A549 (cell line): ENCODE measurements at regions not wholly inside any gene's neighbourhood (a gene's known extent, or its start where the extent isn't known, plus 50 kb on each side); places are given as distances from the start of the nearest gene placed in this dataset.

ENCODE experiments used
- ATAC-seq, 2 experiments: fragments of 200-7000 bp in 1 of 2; fragments of >200 bp in 1 of 2; cut with Nextera tagmentation in 1 of 2; cut with Tn5 transposase in 1 of 2; 3 replicates each; pipeline versions ENCODE4 v1.8.0 to v1.9.1; 2018 to 2020; ENCODE audit warnings: mild to moderate bottlenecking in 1 of 2, moderate library complexity in 1 of 2
- CTCF ChIA-PET: fragments of 300-600 bp; sonication (Branson Sonifier 250); formaldehyde crosslinking; extraction: SDS; loops from one replicate; lab custom pipeline; 2021; ENCODE audit warnings: antibody characterized with exemption, inconsistent platforms; lab: Yijun Ruan, JAX
- POLR2A ChIA-PET: fragments of 350-600 bp; formaldehyde crosslinking; extraction: SDS; loops from one replicate; lab custom pipeline; 2021; ENCODE audit warnings: antibody characterized with exemption, inconsistent platforms; lab: Yijun Ruan, JAX
- DNase-seq, 2 experiments: peaks; one replicate each; pipeline versions ENCODE4 v3.0.0 to v3.0.0-alpha.2; 2011 to 2016; ENCODE audit warnings: low read depth in 1 of 2, low spot score in 1 of 2
- FAIRE-seq: peaks from 2 replicates; lab custom pipeline; 2011; peaks lifted over from hg19 to GRCh38; lab: Jason Lieb, UNC
- H3K27ac ChIP-seq, 2 experiments: fragments of >200 bp; sonication (Bioruptor Twin); formaldehyde crosslinking; 3 replicates each; pipeline ENCODE4 v1.5.1; 2016 to 2017
- H3K4me1 ChIP-seq: fragments of >200 bp; sonication (Bioruptor Twin); formaldehyde crosslinking; 3 replicates; pipeline ENCODE4 v1.6.1; 2016
- H3K4me2 ChIP-seq: fragments of >200 bp; sonication (Bioruptor Twin); formaldehyde crosslinking; 3 replicates; pipeline ENCODE4 v1.6.1; 2016
- H3K4me3 ChIP-seq: fragments of >200 bp; sonication (Bioruptor Twin); formaldehyde crosslinking; 3 replicates; pipeline ENCODE4 v1.5.1; 2016
- H3K9me3 ChIP-seq: fragments of >200 bp; sonication (Bioruptor Twin); formaldehyde crosslinking; 3 replicates; pipeline ENCODE4 v1.6.1; 2016
- BHLHE40 ChIP-seq: IDR thresholded peaks from 2 replicates; pipeline ENCODE4 v1.6.1; 2012; ENCODE audit warnings: low read depth, low read length, inconsistent platforms
- CEBPB ChIP-seq, 2 experiments: fragments of >200 bp in 1 of 2; sonication (Bioruptor Twin) in 1 of 2; formaldehyde crosslinking in 1 of 2; IDR thresholded peaks; 2 replicates each; pipeline ENCODE4 v1.6.1; 2012 to 2016
- EP300 ChIP-seq, 2 experiments: fragments of >200 bp; sonication (Bioruptor Twin); formaldehyde crosslinking; IDR thresholded peaks; 2 replicates in 1 of 2; 3 replicates in 1 of 2; pipeline ENCODE4 v1.6.1; 2016 to 2017
- ESRRA ChIP-seq: fragments of 150-350 bp; IDR thresholded peaks from 2 replicates; pipeline ENCODE4 v1.6.1; 2014; ENCODE audit warnings: mild to moderate bottlenecking, low read length, borderline replicate concordance
- FOSL2 ChIP-seq, 2 experiments: fragments of 450-650 bp in 1 of 2; fragments of >200 bp in 1 of 2; sonication (Bioruptor Twin) in 1 of 2; formaldehyde crosslinking; IDR thresholded peaks; 2 replicates each; pipeline versions ENCODE4 v1.5.0 to v1.6.1; 2016 to 2020; ENCODE audit warnings: mild to moderate bottlenecking in 1 of 2, moderate library complexity in 1 of 2
- GATA3 ChIP-seq: IDR thresholded peaks from 2 replicates; pipeline ENCODE4 v1.6.1; 2012; ENCODE audit warnings: borderline replicate concordance
- HDAC2 ChIP-seq: fragments of 200-600 bp; sonication (generic); IDR thresholded peaks from 2 replicates; pipeline ENCODE4 v1.6.1; 2016
- HOXB5 ChIP-seq: fragments of 250-450 bp; sonication (Bioruptor Pico); IDR thresholded peaks from 2 replicates; pipeline ENCODE4 v1.5.0; 2020; ENCODE audit warnings: mild to moderate bottlenecking, moderate library complexity
- JUN ChIP-seq, 2 experiments: fragments of >200 bp; sonication (Bioruptor Twin); formaldehyde crosslinking; IDR thresholded peaks; 2 replicates in 1 of 2; 3 replicates in 1 of 2; pipeline ENCODE4 v1.6.1; 2016 to 2017
- JUNB ChIP-seq: fragments of >200 bp; sonication (Bioruptor Twin); formaldehyde crosslinking; IDR thresholded peaks from 2 replicates; pipeline ENCODE4 v1.6.1; 2016
- KDM1A ChIP-seq: fragments of 200-600 bp; sonication (generic); IDR thresholded peaks from 2 replicates; pipeline ENCODE4 v1.6.1; 2016; ENCODE audit warnings: low read depth, mild to moderate bottlenecking
- NFE2L2 ChIP-seq: fragments of 150-350 bp; conservative IDR thresholded peaks from 2 replicates; pipeline ENCODE4 v1.6.1; 2014; ENCODE audit warnings: low read length
- PHF8 ChIP-seq: fragments of 200-600 bp; sonication (generic); IDR thresholded peaks from 2 replicates; pipeline ENCODE4 v1.6.1; 2016; ENCODE audit warnings: low read depth, mild to moderate bottlenecking, antibody characterized with exemption, moderate library complexity, borderline replicate concordance
- POLR2AphosphoS2 ChIP-seq: conservative IDR thresholded peaks from 2 replicates; pipeline ENCODE4 v1.6.1; 2012; ENCODE audit warnings: low read length, improper control_type of control experiment, inconsistent platforms
- RAD21 ChIP-seq, 2 experiments: fragments of >200 bp in 1 of 2; sonication (Bioruptor Twin) in 1 of 2; formaldehyde crosslinking in 1 of 2; IDR thresholded peaks in 1 of 2; conservative IDR thresholded peaks in 1 of 2; 2 replicates in 1 of 2; 3 replicates in 1 of 2; pipeline ENCODE4 v1.6.1; 2012 to 2018; ENCODE audit warnings: inconsistent platforms in 1 of 2
- RARB ChIP-seq: fragments of 250-450 bp; sonication (Bioruptor Pico); IDR thresholded peaks from 2 replicates; pipeline ENCODE4 v1.8.0; 2021; ENCODE audit warnings: mild to moderate bottlenecking, moderate library complexity
- RCOR1 ChIP-seq: fragments of 150-350 bp; IDR thresholded peaks from 2 replicates; pipeline ENCODE4 v1.6.1; 2014; ENCODE audit warnings: antibody characterized with exemption, low read length, low read depth
- REST ChIP-seq: fragments of 200-600 bp; sonication (generic); IDR thresholded peaks from 2 replicates; pipeline ENCODE4 v1.6.1; 2016; ENCODE audit warnings: antibody characterized with exemption, mild to moderate bottlenecking, moderate library complexity
- SMC3 ChIP-seq: fragments of >200 bp; sonication (Bioruptor Twin); formaldehyde crosslinking; IDR thresholded peaks from 3 replicates; pipeline ENCODE4 v1.6.1; 2018; ENCODE audit warnings: inconsistent platforms
- SREBF2 ChIP-seq: fragments of 450-650 bp; IDR thresholded peaks from 2 replicates; pipeline ENCODE4 v1.6.1; 2014; ENCODE audit warnings: mild to moderate bottlenecking, moderate library complexity
- USF2 ChIP-seq: fragments of 450-650 bp; IDR thresholded peaks from 2 replicates; pipeline ENCODE4 v1.6.1; 2014; ENCODE audit warnings: antibody characterized with exemption
- ZFP36 ChIP-seq: fragments of 450-650 bp; IDR thresholded peaks from 2 replicates; pipeline ENCODE4 v1.6.1; 2014; ENCODE audit warnings: borderline replicate concordance; ENCODE audit not compliant: partially characterized antibody
- ZNF302 ChIP-seq: fragments of 250-450 bp; sonication (Bioruptor Pico); IDR thresholded peaks from 2 replicates; pipeline ENCODE4 v1.9.0; 2021; ENCODE audit warnings: inconsistent platforms, mild to moderate bottlenecking, moderate library complexity
- ZSCAN20 ChIP-seq: fragments of 250-450 bp; sonication (Bioruptor Pico); IDR thresholded peaks from 2 replicates; pipeline ENCODE4 v1.8.0; 2022; ENCODE audit warnings: mild to moderate bottlenecking, moderate library complexity
- WGBS: methylation state at CpG from one replicate; pipeline ENCODE4 v1.1.6; 2017; ENCODE audit errors: missing lambda C conversion rate; 5-methylcytosine and 5-hydroxymethylcytosine counted together

GRCh38 chr14:101457936-101458740 lies 103.2 kb upstream of the DIO3 start:
- ATAC-seq (no peak), FAIRE-seq (no peak), DNase-seq (no peak)
- no peak for TF ChIP-seq HOXB5 (CRISPR knock-in tag)
- no peak for TF ChIP-seq RAD21 (conservative IDR thresholded peaks at IDR 0.05 in 1 of 2, IDR thresholded peaks at IDR 0.05 in 1 of 2)
- no peak for TF ChIP-seq USF2
- no peak for TF ChIP-seq KDM1A
- no peak for TF ChIP-seq NFE2L2
- no peak for TF ChIP-seq FOSL2 (IDR thresholded peaks at IDR 0.05)
- TF ChIP-seq FOSL2 (CRISPR knock-in tag; IDR thresholded peaks at IDR 0.05) = no peak
- TF ChIP-seq REST = no peak
- TF ChIP-seq RCOR1 = no peak
- no peak for TF ChIP-seq EP300 (IDR thresholded peaks at IDR 0.05)
- no peak for TF ChIP-seq ZFP36
- no peak for TF ChIP-seq ESRRA
- no peak for TF ChIP-seq BHLHE40
- peak overlapping the region in 1 of 2 experiments; percentile 13; a peak in 1 of 6 replicates for H3K27ac ChIP-seq
- no peaks in the 10 kb centered on the region for H3K9me3 ChIP-seq
- H3K4me2 ChIP-seq = no peak overlapping the region
- peaks cover 8% of the 10 kb centered on the region for H3K4me1 ChIP-seq
- 91% methylated on average over 16 of the region's 68 CpGs for WGBS
- ChIA-PET POLR2A (no interaction called here), CTCF (no interaction called here)
- no peak overlapping the region for H3K4me3 ChIP-seq

GRCh38 chr14:101458741-101459550 lies 102.3 kb upstream of the DIO3 start:
- TF ChIP-seq RCOR1 (no peak), GATA3 (no peak), POLR2AphosphoS2 (no peak), JUN (IDR thresholded peaks at IDR 0.05) (no peak), USF2 (no peak), PHF8 (no peak), ZSCAN20 (CRISPR knock-in tag) (no peak), SMC3 (no peak), CEBPB (IDR thresholded peaks at IDR 0.05) (no peak), JUNB (no peak), RARB (CRISPR knock-in tag) (no peak), SREBF2 (no peak), ZNF302 (CRISPR knock-in tag) (no peak), BHLHE40 (no peak), HDAC2 (no peak)
- H3K4me2 ChIP-seq = no peak overlapping the region
- no peaks in the 10 kb centered on the region for H3K9me3 ChIP-seq
- 92% methylated on average over 46 of the region's 92 CpGs for WGBS
- H3K27ac ChIP-seq = peak overlapping the region in 1 of 2 experiments; percentile 13; a peak in 1 of 6 replicates
- CTCF ChIA-PET = no interaction called here
- H3K4me3 ChIP-seq = no peak overlapping the region
- FAIRE-seq = no peak
- POLR2A ChIA-PET = no interaction called here
- no peak for DNase-seq
- H3K4me1 ChIP-seq = peaks cover 16% of the 10 kb centered on the region
- no peak for ATAC-seq
